ENCODE measurements at regions not wholly inside any gene's neighbourhood (a gene's known extent, or its start where the extent isn't known, plus 50 kb on each side); places are given as distances from the start of the nearest gene placed in this dataset.

GRCh38 chr13:65746406-65746921 lies 1483.7 kb downstream of the PCDH9 start:
- TF ChIP-seq CTCF (IDR thresholded peaks at IDR 0.05) (no peak), POLR2A (IDR thresholded peaks at IDR 0.05) (no peak)

Data from prostate gland (tissue), 2 donors.